Loucy (cell line): ENCODE measurements at regions not wholly inside any gene's neighbourhood (a gene's known extent, or its start where the extent isn't known, plus 50 kb on each side); places are given as distances from the start of the nearest gene placed in this dataset.

Source experiments
- CTCF ChIP-seq: fragments of 200-600 bp; sonication (generic); conservative IDR thresholded peaks from 2 replicates; pipeline ENCODE4 v1.5.1; 2014; ENCODE audit warnings: mild to moderate bottlenecking, antibody characterized with exemption, low read length
- EZH2phosphoT487 ChIP-seq: fragments of 200-600 bp; IDR thresholded peaks from 2 replicates; pipeline ENCODE4 v1.6.1; 2018; ENCODE audit warnings: antibody characterized with exemption, mild to moderate bottlenecking, moderate library complexity, borderline replicate concordance

GRCh38 chr5:113804264-113804663, 290.8 kb downstream of the YTHDC2 start:
- TF ChIP-seq CTCF: no peak
- no peak for TF ChIP-seq EZH2phosphoT487
